Esophagus muscularis mucosa (tissue), 4 donors: ENCODE measurements at regions not wholly inside any gene's neighbourhood (a gene's known extent, or its start where the extent isn't known, plus 50 kb on each side); places are given as distances from the start of the nearest gene placed in this dataset.

Experiments
- EP300 ChIP-seq: sonication (generic); formaldehyde crosslinking; IDR thresholded peaks from one replicate; pipeline ENCODE4 v1.6.1; 2017; ENCODE audit warnings: antibody characterized with exemption
- POLR2A ChIP-seq: fragments of 450-650 bp; IDR thresholded peaks from one replicate; pipeline ENCODE4 v1.6.1; 2017; ENCODE audit warnings: antibody characterized with exemption, moderate library complexity, mild to moderate bottlenecking, low read depth
- POLR2AphosphoS5 ChIP-seq, 2 donors: sonication (generic); formaldehyde crosslinking; IDR thresholded peaks; one replicate each; pipeline ENCODE4 v1.6.1; 2017; ENCODE audit warnings: antibody characterized with exemption in 2 of 2
- TF ChIP-seq, protein P1 (sequence below), 3 experiments: fragments of 200-600 bp in 2 of 3; fragments of 450-650 bp in 1 of 3; sonication (generic) in 2 of 3; IDR thresholded peaks; one replicate each; pipeline ENCODE4 v1.5.1; 2017 to 2019; ENCODE audit warnings: antibody characterized with exemption in 3 of 3, mild to moderate bottlenecking in 2 of 3, moderate library complexity in 1 of 3

DNA sequence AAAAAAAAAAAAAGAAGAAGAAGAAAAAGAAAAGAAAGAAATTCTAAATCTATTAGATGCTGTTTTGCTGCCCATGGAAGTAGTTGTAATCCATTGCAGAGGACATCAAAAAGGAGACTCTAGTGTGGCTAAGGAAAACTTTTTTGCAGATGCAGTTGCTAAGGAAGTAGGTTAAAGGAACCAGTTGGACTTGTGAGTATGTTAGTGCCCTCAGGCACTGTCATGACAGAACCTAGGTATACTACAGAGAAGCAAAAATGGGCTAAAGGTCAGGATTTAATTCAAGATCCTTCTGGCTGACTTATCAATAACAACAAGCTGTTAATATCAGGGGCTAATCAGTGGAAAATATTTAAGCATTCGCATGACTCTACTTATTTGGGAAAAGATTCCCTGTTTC, 1571.6 kb upstream of the FLRT2 start:
- TF ChIP-seq POLR2AphosphoS5 (IDR thresholded peaks at IDR 0.05) (no peak), POLR2A (no peak), EP300 (no peak)
- TF ChIP-seq, protein P1, sequence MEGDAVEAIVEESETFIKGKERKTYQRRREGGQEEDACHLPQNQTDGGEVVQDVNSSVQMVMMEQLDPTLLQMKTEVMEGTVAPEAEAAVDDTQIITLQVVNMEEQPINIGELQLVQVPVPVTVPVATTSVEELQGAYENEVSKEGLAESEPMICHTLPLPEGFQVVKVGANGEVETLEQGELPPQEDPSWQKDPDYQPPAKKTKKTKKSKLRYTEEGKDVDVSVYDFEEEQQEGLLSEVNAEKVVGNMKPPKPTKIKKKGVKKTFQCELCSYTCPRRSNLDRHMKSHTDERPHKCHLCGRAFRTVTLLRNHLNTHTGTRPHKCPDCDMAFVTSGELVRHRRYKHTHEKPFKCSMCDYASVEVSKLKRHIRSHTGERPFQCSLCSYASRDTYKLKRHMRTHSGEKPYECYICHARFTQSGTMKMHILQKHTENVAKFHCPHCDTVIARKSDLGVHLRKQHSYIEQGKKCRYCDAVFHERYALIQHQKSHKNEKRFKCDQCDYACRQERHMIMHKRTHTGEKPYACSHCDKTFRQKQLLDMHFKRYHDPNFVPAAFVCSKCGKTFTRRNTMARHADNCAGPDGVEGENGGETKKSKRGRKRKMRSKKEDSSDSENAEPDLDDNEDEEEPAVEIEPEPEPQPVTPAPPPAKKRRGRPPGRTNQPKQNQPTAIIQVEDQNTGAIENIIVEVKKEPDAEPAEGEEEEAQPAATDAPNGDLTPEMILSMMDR (IDR thresholded peaks at IDR 0.05), result no peak
